ENCODE measurements at regions not wholly inside any gene's neighbourhood (a gene's known extent, or its start where the extent isn't known, plus 50 kb on each side); places are given as distances from the start of the nearest gene placed in this dataset.
A peak's percentile ranks its signal among the peaks of the same experiment; 100 is the strongest.
"Not testable (repeated sequence)": the region's sequence is repeated elsewhere in the genome, so short reads cannot be mapped to it uniquely, and the experiment has no call there.

DNA sequence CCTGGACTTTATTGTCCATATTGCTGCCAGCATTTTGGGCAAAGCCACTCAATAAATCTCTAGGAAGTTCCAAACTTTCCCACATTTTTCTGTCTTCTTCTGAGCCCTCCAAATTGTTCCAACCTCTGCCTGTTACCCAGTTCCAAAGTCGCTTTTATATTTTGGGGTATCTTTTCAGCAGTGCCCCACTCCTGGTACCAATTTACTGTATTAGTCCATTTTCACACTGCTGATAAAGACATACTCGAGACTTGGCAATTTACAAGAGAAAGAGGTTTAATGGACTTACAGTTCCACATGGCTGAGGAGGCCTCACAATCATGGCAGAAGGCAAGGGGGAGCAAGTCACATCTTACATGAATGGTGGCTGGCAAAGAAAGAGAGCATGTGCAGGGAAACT is 53.4 kb downstream of the AHSP start:
- not testable (repeated sequence) for H3K4me3 ChIP-seq (ENCODE audit: low read depth, low read length); DNase-seq (ENCODE audit: low read depth)

DNA sequence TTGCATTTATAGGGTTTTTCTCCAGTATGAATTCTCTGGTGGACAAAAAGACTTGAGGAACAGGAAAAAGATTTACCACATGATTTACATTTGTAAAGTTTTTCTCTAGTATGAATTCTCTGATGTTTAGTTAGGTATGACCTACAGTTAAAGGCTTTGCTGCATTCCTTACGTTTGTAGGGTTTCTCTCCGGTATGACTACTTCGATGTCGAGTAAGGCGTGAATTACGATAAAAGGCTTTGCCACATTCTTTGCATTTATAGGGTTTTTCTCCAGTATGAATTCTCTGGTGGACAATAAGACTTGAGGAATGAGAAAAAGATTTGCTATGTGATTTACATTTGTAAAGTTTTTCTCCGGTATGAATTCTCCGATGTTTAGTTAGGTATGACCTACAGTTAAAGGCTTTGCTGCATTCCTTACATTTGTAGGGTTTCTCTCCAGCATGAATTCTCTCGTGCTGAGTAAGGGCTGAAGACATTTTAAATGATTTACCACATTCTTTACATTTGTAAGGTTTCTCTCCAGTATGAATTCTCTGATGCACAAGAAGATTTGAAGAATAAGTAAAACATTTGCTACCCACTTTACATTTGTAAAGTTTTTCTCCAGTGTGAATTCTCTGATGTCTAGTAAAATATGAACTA is 74.2 kb downstream of the AHSP start:
- H3K4me3 ChIP-seq (ENCODE audit: low read depth, low read length); DNase-seq (ENCODE audit: low read depth): not testable (repeated sequence)

DNA sequence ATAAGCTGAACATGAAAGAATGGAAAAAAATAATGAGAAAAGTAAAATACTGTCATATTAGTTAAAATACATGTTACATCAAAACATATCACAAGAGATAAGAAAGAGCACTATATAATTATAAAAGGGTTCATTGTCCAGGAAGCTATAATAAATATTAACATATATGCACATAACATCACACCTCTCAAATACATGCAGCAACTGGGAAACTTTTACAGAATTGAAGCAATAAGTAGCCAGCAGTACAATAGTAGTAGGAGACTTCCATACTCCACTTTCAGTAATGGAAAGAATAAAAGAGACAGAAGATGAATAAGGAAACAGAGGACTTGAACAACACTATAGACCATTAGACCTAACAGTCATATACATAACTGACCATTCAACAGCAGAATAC is 90.4 kb downstream of the AHSP start:
- no peak for DNase-seq (ENCODE audit: low read depth)
- no peak overlapping the region for H3K4me3 ChIP-seq (ENCODE audit: low read depth, low read length)
- TF ChIP-seq, protein P1, sequence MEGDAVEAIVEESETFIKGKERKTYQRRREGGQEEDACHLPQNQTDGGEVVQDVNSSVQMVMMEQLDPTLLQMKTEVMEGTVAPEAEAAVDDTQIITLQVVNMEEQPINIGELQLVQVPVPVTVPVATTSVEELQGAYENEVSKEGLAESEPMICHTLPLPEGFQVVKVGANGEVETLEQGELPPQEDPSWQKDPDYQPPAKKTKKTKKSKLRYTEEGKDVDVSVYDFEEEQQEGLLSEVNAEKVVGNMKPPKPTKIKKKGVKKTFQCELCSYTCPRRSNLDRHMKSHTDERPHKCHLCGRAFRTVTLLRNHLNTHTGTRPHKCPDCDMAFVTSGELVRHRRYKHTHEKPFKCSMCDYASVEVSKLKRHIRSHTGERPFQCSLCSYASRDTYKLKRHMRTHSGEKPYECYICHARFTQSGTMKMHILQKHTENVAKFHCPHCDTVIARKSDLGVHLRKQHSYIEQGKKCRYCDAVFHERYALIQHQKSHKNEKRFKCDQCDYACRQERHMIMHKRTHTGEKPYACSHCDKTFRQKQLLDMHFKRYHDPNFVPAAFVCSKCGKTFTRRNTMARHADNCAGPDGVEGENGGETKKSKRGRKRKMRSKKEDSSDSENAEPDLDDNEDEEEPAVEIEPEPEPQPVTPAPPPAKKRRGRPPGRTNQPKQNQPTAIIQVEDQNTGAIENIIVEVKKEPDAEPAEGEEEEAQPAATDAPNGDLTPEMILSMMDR (conservative IDR thresholded peaks at IDR 0.05; ENCODE audit: low read depth, low read length) = no peak

DNA sequence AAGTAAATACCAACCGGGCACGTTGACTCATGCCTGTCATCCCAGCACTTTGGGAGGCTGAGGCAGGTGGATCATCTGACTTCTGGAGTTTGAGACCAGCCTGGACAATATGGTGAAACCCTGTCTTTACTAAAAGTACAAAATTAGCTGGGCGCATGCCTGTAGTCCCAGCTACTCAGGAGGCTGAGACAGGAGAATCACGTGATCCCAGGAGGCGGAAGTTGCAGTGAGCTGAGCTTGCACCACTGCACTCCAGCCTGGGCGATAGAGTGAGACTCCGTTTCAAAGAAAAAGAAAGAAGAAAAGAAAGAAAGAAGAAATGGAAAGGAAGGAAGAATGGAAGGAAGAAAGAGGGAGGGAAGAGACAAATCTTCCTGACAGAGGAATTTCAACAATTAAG is 108.7 kb downstream of the AHSP start:
- no peak for DNase-seq (ENCODE audit: low read depth)
- TF ChIP-seq, protein P1 (conservative IDR thresholded peaks at IDR 0.05; ENCODE audit: low read depth, low read length) = no peak
- H3K4me3 ChIP-seq (ENCODE audit: low read depth, low read length) = no peak overlapping the region

DNA sequence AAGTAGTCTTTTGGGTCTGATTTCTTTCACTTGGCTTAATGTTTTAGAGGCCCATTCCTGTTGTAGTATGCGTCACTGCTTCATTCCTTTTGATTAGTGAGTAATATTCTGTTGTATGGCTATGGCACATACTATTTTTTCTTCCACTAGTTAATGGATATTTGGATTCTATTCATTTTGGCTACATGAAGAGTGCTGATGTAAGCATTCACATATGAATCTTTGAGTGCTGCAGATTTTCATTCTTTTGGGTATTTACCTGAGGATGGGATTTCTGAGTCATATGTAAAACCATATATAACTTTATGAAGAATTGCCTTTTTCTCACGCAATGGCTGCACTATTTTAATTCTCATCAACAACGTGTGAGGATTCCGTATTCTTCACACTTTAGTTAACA is 113.6 kb downstream of the AHSP start:
- H3K4me3 ChIP-seq (ENCODE audit: low read depth, low read length) = no peak overlapping the region
- no peak for DNase-seq (ENCODE audit: low read depth)
- TF ChIP-seq, protein P1 (conservative IDR thresholded peaks at IDR 0.05; ENCODE audit: low read depth, low read length) = no peak

DNA sequence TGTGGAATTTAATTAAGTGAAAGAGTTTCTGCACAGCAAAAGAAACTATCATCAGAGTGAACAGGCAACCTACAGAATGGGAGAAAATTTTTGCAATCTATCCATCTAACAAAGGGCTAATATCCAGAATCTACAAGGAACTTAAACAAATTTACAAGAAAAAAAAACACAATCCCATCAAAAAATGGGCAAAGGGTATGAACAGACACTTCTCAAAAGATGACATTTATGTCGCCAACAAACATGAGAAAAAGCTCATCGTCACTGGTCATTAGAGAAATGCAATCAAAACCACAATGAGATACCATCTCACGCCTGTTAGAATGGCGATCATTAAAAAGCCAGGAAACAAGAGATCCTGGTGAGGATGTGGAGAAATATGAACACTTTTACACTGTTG is 128.0 kb downstream of the AHSP start:
- DNase-seq (ENCODE audit: low read depth); H3K4me3 ChIP-seq (ENCODE audit: low read depth, low read length): not testable (repeated sequence)

DNA sequence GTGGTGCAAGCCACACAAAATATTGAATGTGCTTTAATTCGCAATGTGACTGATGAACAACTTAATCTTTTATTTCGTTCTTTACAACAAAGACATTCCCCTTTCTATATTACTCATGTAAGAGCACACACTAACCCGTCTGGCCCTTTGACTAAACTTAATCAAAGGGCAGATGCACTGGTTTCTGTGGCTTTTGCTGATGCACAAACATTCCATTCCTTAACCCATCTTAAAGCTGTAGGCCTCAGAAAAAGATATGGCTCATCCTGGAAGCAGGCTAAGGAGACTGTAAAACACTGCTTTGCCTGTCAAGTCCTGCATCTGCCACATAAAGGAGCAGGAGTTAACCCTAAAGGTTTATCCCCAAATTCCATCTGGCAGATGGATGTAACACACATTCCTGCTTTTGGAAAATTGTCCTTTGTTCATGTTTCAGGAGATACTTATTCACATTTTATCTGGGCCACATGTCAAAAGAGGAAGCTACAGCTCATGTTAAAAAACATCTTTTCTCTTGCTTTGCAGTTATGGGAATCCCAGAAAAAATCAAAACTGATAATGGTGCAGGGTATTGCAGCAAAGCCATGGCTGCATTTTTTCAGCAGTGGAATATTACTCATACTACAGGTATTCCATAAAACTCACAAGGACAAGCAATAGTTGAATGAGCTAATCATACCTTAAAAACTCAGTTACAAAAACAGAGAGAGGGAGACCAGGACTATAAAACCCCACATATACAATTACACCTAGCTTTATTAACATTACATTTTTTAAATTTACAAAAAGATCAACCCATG is 137.2 kb downstream of the AHSP start:
- DNase-seq (ENCODE audit: low read depth) = peak; percentile 15
- no peak overlapping the region for H3K4me3 ChIP-seq (ENCODE audit: low read depth, low read length)
- TF ChIP-seq, protein P1 (conservative IDR thresholded peaks at IDR 0.05; ENCODE audit: low read depth, low read length) = no peak

DNA sequence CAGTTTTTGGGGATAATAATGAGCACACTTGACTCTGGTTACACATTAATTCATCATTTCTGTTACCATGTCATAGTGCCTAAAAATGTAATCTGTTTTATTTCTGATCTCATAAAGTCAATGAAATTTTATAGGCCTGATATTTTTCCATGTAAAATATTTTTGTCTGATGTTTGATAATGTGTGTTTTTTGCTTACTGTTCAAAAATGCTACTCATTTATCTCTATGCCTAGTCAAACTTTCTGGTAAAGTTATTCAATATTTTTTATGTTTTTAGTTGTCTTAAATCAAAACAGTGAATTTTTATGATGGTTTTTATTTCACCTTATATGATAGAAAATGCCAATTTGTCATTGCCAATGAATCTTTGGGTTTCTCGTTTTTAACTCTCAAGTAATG is 147.0 kb downstream of the AHSP start:
- H3K4me3 ChIP-seq (ENCODE audit: low read depth, low read length) = no peak overlapping the region
- TF ChIP-seq, protein P1 (conservative IDR thresholded peaks at IDR 0.05; ENCODE audit: low read depth, low read length) = no peak
- DNase-seq (ENCODE audit: low read depth) = no peak
